Keratinocyte (primary cell): ENCODE measurements at regions not wholly inside any gene's neighbourhood (a gene's known extent, or its start where the extent isn't known, plus 50 kb on each side); places are given as distances from the start of the nearest gene placed in this dataset.

Source experiments
- DNase-seq: peaks from one replicate; pipeline ENCODE4 v3.0.0-alpha.2; 2011; ENCODE audit warnings: low read depth, missing footprints, low spot score
- FAIRE-seq: peaks from 2 replicates; lab custom pipeline; 2011; peaks lifted over from hg19 to GRCh38; lab: Jason Lieb, UNC
- H2AFZ ChIP-seq: 2 replicates; pipeline ENCODE4 v1.6.0; 2012; ENCODE audit warnings: low read length, control low read depth, inconsistent platforms; ENCODE audit not compliant: control insufficient read depth
- H3K27ac ChIP-seq: 2 replicates; pipeline ENCODE4 v1.5.1; 2011; ENCODE audit warnings: low read length; ENCODE audit not compliant: control insufficient read depth, insufficient read depth
- H3K27me3 ChIP-seq: 3 replicates; pipeline ENCODE4 v1.6.0; 2011; ENCODE audit warnings: low read length; ENCODE audit not compliant: control insufficient read depth, insufficient read depth; ENCODE audit errors: extremely low read depth
- H3K36me3 ChIP-seq, 2 experiments: 2 replicates in 1 of 2; 3 replicates in 1 of 2; pipeline ENCODE4 v1.5.1; 2011; ENCODE audit warnings: low read length in 2 of 2, mild to moderate bottlenecking in 1 of 2; ENCODE audit not compliant: control insufficient read depth in 2 of 2, insufficient read depth in 2 of 2; ENCODE audit errors: extremely low read depth in 1 of 2
- H3K4me1 ChIP-seq: 3 replicates; pipeline ENCODE4 v1.5.1; 2011; ENCODE audit warnings: low read length; ENCODE audit not compliant: control insufficient read depth, insufficient read depth; ENCODE audit errors: extremely low read depth
- H3K4me2 ChIP-seq: 3 replicates; pipeline ENCODE4 v1.6.0; 2011; ENCODE audit warnings: low read depth, low read length; ENCODE audit not compliant: control insufficient read depth, insufficient read depth; ENCODE audit errors: extremely low read depth
- H3K4me3 ChIP-seq, 3 experiments: fragments of 200-600 bp in 1 of 3; sonication (generic) in 1 of 3; 2 replicates in 2 of 3; 3 replicates in 1 of 3; pipeline ENCODE4 v1.5.1; 2011 to 2016; ENCODE audit warnings: low read length in 3 of 3, mild to moderate bottlenecking in 3 of 3, control low read depth in 2 of 3, inconsistent platforms in 1 of 3, low read depth in 1 of 3, mixed read lengths in 1 of 3, mixed run types in 1 of 3, moderate library complexity in 1 of 3; ENCODE audit not compliant: control insufficient read depth in 2 of 3, insufficient read depth in 2 of 3; ENCODE audit errors: extremely low read depth in 1 of 3
- H3K79me2 ChIP-seq: 2 replicates; pipeline ENCODE4 v1.6.0; 2012; ENCODE audit warnings: low read length; ENCODE audit not compliant: control insufficient read depth, insufficient read depth
- H3K9ac ChIP-seq: 3 replicates; pipeline ENCODE4 v1.6.0; 2011; ENCODE audit warnings: low read length; ENCODE audit not compliant: control insufficient read depth, insufficient read depth; ENCODE audit errors: extremely low read depth
- H3K9me1 ChIP-seq: 3 replicates; pipeline ENCODE4 v1.6.0; 2011; ENCODE audit warnings: low read length; ENCODE audit not compliant: control insufficient read depth, insufficient read depth; ENCODE audit errors: extremely low read depth
- H3K9me3 ChIP-seq: 2 replicates; pipeline ENCODE4 v1.5.1; 2012; ENCODE audit warnings: low read depth, low read length; ENCODE audit not compliant: control insufficient read depth
- H4K20me1 ChIP-seq: 3 replicates; pipeline ENCODE4 v1.6.0; 2011; ENCODE audit warnings: low read length; ENCODE audit not compliant: control insufficient read depth, insufficient read depth; ENCODE audit errors: extremely low read depth
- CTCF ChIP-seq, 3 experiments: IDR thresholded peaks in 1 of 3; conservative IDR thresholded peaks in 1 of 3; optimal IDR thresholded peaks in 1 of 3; 2 replicates in 2 of 3; 3 replicates in 1 of 3; pipeline versions ENCODE3 to v1.5.1; 2011; ENCODE audit warnings: low read length in 3 of 3, mild to moderate bottlenecking in 3 of 3, moderate library complexity in 2 of 3, control low read depth in 1 of 3, inconsistent platforms in 1 of 3; ENCODE audit not compliant: insufficient read depth in 2 of 3; ENCODE audit errors: extremely low read depth in 1 of 3
- EZH2 ChIP-seq: IDR thresholded peaks from one replicate; pipeline ENCODE4 v1.6.1; 2012; ENCODE audit warnings: inconsistent platforms, mild to moderate bottlenecking, low read length, moderate library complexity
- dilution Hi-C: fragments of 300-500 bp; cut with MboI; formaldehyde crosslinking; loops from one replicate; pipeline ENCODE4 v1.7.0; 2020; ENCODE audit warnings: low sequenced_read_pairs; ENCODE audit not compliant: extremely low pct_ligation_motif_present

- no peaks in the 10 kb centered on the region for H3K79me2 ChIP-seq
- no peaks in the 10 kb centered on the region for H3K9me3 ChIP-seq
- no peak overlapping the region for H2AFZ ChIP-seq
- no peak overlapping the region for H3K4me2 ChIP-seq
- no peak for TF ChIP-seq EZH2
- no peak for TF ChIP-seq CTCF (optimal IDR thresholded peaks at IDR 0.05 in 1 of 3, IDR thresholded peaks at IDR 0.05 in 1 of 3, conservative IDR thresholded peaks at IDR 0.05 in 1 of 3; ENCODE audit: extremely low read depth in 1 of 3, insufficient read depth in 2 of 3, low read length in 3 of 3)
- no peaks in the 10 kb centered on the region for H3K27me3 ChIP-seq
- dilution Hi-C loops: no loop called here
- no peaks in the 10 kb centered on the region for H3K9me1 ChIP-seq
- no peak for DNase-seq
- H3K36me3 ChIP-seq: no peaks in the 10 kb centered on the region
- H3K4me3 ChIP-seq: no peak overlapping the region
- no peak for FAIRE-seq
- H3K9ac ChIP-seq: no peak overlapping the region
- H3K4me1 ChIP-seq: no peaks in the 10 kb centered on the region
- no peaks in the 10 kb centered on the region for H4K20me1 ChIP-seq
- H3K27ac ChIP-seq: no peak overlapping the region
These were observed 112.6 kb downstream of the BRMS1L start for GRCh38 chr14:35938770-35939169.

GRCh38 chr14:35934499-35934898, 108.4 kb downstream of the BRMS1L start:
- Histone ChIP-seq H3K79me2 (no peaks in the 10 kb centered on the region), H3K4me2 (no peak overlapping the region), H3K9me3 (no peaks in the 10 kb centered on the region), H3K9ac (no peak overlapping the region), H4K20me1 (no peaks in the 10 kb centered on the region), H3K9me1 (no peaks in the 10 kb centered on the region), H3K4me1 (no peaks in the 10 kb centered on the region), H3K27ac (no peak overlapping the region), H2AFZ (no peak overlapping the region), H3K27me3 (peaks cover 5% of the 10 kb centered on the region), H3K36me3 (no peaks in the 10 kb centered on the region), H3K4me3 (no peak overlapping the region)
- FAIRE-seq (no peak), DNase-seq (no peak)
- TF ChIP-seq EZH2 (no peak), CTCF (optimal IDR thresholded peaks at IDR 0.05 in 1 of 3, IDR thresholded peaks at IDR 0.05 in 1 of 3, conservative IDR thresholded peaks at IDR 0.05 in 1 of 3; ENCODE audit: extremely low read depth in 1 of 3, insufficient read depth in 2 of 3, low read length in 3 of 3) (no peak)
- dilution Hi-C loops: no loop called here
